Bone marrow (tissue), 2 donors: ENCODE measurements at regions not wholly inside any gene's neighbourhood (a gene's known extent, or its start where the extent isn't known, plus 50 kb on each side); places are given as distances from the start of the nearest gene placed in this dataset.

Experiments used
- DNase-seq, 2 donors: peaks; one replicate each; lab custom pipeline; 2025; lab: John Stamatoyannopoulos, UW

DNA sequence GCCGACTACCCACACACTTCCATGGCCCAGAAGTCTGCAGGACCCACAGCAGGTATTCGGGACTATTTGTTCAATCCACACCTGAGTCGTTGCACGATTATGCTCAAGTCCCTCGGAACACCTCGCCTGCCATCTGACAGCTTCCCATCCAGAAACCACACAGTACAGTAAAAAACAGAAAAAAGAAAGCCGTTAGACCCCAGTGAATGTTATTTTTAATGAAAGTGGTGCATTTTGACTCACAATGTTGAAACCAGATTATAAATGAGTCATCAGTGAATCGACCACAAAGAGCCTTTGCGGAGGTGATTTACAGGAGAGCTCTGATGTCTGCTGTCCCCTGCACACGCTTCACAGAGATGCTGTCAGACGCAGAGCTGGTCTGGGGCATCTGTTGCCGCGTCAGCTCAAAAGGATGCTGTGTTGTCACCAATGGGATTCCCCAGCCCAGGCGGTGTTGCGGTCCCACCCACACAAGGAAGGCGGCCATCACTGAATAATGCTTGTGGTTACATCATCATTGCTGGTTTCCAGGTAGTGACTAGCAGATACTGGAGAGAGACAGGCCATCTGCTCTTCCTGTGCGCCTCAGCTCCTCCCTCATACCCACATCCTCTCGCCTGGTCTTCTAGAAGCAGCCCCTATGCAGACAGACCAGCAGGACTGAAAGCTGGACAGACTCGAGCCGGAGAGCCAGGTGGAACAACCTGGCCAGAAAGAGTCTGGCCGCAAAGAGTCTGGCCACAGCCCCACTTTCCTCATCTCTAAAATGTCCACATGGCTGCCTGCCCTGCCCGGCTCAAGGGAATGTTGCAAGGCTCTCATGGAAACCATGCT is 116.8 kb downstream of the TOMM20 start:
- peak; percentile 81 to 98 for DNase-seq

DNA sequence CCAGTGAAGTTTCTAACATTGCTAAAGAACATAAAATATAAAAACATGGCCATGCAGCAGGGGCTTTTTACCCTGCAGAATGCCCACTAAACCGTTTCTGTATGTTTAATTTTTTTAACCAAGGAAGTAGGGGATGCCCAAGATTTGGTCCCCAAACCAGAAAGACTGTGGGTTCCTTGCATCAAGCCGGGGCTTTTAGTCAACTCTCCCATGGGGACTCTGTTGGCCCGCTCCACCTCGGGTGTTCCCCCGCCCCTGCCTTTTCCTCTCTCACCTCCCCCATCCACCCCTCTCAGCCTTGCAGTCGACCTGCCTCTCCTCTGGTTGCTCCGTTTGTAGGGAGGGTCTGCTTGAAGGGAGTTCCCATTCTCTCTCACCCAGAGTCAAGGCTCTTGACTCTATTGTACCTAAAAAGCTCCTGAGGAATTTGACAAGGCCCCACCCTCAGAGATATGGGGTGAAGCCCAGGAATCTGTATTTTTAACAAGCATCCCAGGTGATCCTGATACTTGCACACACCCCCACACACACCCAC is 117.5 kb downstream of the TOMM20 start:
- DNase-seq = no peak

DNA sequence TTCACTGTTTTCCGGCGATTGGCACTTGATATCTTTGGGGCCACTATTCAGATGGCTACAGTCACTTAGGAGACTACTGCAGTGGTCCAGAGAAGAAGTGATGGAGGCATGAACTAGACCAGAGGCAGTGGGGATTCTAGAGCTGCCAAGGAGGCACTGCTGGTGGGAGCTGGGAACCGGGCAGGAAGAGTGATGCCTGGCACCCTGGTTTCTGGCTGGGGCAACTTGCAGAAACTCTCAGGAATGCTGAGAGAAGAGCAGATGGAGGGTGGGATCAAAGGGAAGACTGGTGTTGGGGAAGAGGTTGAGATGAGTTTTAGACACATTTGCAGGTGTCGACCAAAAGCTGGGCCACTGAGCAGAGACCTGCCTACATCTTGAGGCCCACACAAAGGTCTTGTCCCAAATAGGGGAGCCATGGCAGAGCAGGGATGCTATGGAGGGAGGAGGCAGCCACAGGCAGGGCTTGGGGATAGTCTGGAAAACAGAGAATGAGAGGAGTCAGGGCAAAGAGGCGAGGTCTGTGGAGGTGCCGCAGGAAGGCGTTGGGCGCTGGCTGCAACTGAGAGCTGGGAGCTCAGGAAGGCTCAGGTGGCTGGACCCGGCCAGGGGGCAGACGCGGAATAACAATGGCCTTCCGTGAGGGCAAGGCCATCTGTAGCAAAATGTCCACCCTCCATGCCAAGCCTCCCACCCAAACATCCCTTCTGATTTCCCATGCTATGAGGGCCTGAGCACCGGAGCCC is 118.9 kb downstream of the TOMM20 start:
- no peak for DNase-seq

DNA sequence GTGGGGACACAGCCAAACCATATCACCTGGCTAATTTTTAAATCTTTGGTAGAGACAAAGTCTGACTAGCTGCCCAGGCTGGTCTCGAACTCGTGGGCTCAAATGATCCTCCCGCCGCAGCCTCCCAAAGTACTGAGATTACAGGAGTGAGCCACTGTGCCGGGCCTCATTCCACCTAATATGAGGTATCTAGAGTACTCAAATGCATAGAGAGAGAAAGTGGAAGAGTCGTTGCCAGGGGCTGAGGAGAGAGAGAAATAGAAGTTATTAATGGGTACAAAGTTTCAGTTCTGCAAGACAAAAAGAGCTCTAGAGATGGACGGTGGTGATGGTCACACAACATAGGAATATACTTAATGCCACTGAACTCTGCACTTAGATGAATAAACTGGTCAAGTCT is 119.6 kb downstream of the TOMM20 start:
- no peak for DNase-seq

DNA sequence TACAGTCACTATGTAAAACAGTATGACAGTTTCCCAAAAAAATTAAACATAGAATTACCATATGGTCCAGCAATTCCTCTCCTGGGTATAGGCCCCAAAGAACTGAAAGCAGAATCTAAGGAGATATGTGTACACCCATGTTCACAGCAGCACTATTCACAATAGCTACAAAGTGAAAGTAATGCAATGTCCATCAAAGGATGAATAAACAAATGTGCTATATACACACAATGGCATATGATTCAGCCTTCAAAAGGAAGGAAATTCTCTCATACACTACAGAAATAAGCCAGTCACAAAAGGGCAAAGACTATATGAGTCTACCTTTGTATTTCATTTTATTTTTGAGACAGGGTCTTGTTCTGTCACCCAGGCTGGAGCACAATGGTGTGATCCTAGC is 120.4 kb downstream of the TOMM20 start:
- DNase-seq = peak in 1 of 2 donors; percentile 58

DNA sequence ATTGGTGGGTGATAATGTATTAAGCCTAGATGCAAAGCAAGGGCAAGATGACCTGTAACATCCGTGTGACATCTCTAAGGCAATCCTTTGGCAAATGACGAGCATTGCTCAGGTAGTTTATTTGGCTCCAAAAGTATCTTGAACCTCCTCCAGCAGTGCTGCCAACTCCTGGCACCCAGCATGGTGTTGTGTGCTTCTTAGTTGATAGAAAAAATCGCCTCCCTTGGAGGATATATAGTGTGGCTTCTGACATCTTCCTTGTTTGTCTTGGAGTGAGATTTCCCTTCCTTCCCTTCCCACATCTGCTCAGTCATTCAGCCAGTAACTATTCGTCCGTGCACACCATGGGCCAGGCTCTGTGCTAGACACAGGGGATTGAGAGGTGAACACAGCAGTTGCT is 121.8 kb downstream of the TOMM20 start:
- no peak for DNase-seq

DNA sequence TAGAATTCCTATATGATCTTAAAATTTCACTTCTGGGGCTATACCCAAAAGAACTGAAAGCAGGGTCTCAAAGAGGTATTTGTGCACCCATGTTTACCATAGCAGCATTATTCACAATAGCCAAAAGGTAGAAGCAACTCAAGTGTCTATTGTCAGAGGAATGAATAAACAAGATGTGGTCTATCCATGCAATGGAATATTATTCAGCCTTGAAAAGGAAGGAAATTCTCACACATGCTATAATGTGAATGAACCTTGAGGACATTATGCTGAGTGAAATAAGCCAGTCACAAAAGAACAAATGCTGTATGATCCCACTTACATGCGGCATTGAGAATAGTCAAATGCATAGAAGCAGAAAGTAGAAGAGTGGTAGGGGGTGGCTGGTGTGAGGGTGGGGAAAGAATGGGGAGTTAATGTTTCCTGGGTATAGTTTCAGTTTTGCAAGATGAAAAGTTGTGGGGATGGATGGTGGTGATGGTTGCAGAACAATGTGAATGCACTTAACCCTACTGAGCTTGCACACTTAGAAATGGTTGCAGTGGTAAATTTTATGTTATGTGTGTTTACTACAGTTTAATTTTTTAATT is 122.4 kb downstream of the TOMM20 start:
- peak in 1 of 2 donors; percentile 65 for DNase-seq

DNA sequence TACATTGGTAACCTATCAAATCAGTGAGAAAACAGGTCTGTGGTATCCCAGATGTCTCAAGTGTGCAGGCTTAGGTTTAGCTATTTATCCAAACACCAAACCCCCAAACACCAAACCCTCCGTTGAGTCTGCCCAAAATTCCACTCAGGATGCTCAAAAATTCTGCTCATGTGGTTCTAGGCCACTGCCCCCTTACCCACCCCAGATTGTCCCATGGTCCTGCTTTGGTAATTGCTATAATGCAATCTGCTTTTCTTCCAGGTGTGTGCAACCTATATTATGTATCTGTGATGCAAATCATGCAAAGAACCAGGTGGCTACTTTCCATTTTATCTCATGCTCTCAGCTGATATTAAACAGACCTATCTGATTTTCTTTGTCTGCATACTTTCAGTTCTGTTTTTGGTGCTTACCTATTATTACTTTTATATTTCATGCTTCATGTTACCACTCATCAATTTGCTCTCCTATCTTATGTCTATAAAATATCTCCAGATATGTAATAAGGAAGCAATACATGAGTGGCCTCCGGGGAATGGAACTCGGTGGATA is 123.7 kb downstream of the TOMM20 start:
- DNase-seq = no peak

DNA sequence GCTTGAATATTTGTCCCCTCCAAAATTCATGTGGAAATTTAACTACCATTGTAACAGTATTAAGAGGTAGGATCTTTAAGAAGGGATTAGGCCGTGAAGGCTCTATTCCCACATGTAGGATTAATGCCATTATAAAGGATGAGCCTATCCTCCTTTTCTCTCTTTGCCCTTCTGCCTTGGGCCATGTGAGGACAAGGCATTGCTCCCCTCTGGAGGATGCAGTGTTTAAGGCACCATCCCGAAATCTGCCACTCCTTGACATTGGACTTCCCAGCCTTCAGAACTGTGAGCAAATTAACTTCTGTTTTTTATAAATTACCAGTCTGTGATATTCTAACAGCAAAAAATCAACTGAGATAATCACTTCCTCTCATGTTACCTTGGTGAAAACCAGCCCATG is 124.4 kb downstream of the TOMM20 start:
- no peak for DNase-seq

DNA sequence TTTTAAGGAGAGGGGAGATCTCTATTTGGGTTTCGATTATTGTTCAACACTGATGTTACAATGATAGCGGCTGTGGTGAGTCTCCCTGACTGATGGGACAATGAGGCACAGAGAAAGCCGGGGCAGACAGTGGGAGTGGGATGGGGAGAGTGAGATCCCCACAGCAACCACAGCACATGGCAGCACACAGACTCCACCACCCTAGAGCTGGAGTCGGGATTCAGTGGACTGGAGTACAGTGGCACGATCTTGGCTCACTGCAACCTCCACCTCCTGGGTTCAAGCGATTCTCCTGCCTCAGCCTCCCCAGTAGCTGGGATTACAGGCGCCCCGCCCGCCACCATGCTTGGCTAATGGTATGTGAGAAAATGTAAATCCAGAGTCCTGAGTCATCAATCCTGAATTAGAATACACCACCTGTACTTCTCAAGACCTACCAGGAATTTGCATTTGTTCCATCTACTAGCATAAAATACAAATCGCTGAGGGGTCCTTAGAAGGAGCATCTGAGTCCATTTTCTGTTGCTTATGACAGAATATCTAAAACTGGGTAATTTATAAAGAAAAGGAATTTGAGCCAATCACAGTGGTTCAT is 125.8 kb downstream of the TOMM20 start:
- DNase-seq = no peak

DNA sequence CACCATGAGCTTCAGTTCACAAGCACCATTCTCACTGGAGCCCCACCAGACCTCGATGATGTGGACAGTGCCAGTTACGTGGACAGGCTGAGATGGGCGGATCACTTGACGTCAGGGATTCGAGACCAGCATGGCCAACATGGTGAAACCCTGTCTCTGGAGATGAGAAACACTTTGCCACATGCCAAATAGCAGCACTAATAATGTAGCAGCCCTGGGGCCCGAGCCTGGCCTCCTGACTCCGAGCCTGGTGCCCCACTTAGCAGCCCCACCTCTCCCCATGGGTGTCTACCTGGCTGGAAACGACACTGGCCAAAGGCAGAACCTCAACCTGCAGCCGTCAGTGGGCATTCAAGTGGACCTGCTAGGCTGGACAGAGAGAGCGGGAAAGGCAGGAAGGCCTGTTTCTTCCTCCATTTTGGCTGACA is 129.1 kb downstream of the TOMM20 start:
- DNase-seq = no peak

DNA sequence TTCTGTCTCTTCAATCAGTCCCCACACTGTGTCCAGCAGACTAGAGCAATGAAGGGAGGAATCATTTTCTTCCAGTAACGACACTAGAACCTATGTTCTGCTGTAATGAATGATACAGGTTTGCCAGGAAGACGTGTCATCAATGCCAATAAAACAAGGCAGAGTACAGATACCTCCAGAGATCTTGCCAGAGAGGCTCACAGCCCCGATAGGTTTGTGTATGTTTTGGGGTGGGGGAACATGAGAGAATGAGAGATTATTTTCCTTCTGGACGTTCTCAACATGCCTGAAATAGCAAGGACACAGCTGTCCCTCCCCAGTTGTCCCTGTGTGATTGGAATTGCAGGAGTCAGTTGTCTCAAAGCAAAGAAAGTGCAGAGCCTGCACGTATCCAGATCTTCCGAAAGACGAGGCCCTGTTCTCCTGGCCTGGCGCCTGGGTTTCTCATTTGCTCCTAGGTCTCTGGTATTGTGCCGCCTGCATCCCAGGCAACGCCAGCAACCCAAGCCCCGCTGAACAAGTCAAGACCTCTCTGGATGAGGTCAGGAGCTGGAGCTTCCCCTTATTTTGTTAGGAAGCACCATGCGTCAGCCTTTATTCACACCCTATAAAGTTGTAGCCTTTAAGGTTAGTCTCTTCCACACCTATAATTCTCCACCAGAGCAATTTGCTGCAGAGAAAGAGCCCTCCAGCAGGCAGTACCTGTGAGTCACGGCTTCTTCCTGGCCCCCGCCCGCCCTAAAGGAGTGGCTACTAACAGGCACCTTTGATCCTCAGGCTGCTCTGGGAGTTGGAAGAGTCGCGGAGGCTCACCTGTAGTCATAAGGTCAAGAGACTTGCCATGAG is 130.5 kb downstream of the TOMM20 start:
- no peak for DNase-seq

DNA sequence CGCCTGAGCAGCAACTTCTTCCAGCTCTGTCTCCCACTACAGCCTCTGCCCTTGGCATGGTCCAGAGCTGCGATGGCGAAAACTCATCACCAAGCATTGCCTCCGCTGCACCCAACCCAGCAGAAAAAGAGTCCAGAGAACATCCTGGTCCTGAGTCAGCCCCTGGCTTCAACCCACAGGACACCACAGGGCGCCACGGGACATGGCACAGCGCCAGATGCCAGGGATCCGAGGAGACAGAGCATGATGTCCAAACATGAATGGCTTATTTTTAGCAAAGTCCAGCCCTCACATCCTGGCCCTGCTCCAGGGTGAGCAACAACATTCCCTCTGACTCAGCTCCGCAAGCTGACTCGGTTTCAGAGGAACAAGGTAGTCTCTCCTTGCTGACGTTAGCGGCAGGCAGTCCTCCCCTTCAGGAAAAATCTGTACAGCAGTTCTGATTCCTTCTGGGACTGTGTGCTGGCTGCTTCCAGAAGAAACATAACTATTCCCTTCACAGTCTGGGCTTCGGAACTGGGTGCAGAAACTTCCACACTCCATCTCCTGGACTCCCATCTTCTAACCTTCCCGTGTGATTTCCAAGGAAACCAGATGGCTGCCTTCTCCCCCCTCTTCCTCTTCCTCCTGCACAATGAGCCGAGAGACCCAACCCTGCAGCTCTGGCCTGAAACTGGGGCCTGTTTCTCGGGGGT is 131.3 kb downstream of the TOMM20 start:
- DNase-seq = no peak

DNA sequence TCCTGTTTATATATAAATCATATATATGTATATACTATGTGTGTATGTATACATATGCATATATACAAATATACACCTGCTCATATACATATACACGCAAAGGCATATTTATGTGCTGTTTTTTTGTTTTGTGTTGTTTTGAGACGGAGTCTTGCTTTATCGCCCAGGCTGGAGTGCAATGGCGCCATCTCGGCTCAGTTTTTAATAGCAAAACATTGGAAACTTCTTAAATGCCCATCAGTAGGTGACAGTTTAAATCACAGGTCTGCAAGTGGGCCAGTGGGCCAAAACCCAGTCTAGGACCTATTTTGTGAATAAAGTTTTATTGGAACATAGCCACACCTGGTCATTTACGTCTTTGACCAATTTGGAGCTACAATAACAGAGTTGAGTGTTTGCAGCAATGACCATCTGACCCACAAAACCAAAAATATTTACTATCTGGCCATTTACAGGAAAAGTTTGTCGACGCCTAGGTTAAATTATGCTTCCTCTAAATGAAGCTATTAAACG is 132.3 kb downstream of the TOMM20 start:
- no peak for DNase-seq

DNA sequence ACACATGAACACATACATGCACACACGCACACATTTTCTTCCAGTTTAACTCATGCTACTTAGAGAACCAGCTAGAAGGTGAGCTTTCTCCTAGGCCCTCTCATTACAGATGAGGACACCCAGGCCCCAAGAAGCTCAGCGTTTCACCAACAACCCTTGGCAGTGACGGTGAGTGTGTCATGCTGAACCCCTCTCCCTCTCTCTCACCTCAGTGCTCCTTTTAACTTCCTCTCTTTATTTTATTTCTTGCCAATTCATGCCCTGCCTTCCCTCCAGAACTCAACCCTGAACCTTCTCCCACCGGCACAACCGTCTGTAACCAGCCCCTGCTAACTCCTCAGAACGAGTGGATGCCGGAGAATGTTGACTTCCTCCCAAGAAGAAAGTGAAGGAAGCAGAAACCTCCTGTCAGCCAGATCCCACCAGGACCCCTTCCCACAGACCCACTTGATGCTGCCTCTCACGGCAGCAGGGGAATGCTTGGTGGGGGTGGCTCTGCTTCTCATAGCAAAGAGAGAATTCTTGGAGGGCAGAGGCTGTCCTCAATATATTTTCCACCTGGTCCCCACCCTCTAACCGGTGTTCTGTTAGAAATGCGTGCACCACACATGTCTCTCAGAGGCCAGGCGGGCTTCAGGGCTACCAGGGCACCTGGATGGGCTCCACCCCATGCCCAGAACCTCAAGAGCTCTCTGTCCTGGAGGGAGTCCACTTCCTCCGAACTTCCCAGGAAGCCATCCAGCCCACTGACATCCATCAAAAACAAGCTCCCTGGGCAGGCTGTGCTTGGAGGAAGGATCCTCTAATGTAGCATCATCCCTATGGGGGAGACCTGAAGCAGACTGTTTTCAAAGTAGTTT is 134.0 kb downstream of the TOMM20 start:
- DNase-seq = peak in 1 of 2 donors; percentile 79

DNA sequence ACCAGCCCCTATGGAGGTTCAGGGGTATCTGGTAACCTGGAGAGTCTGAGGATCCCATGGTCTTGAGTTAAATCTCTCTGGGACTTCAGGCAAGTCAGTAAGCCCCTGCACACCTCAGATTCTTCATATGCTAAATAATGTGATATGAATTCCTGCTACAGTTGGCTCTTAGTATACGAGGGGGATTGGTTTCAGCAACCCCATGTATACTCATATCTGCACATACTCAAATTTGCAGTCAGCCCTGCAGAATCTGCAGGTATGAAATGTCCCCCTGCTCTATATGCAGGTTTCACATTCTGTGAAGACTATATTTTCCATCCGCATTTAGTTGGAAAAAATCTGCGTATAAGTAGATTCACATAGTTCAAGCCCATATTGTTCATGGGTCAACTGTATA is 136.6 kb downstream of the TOMM20 start:
- DNase-seq = no peak

DNA sequence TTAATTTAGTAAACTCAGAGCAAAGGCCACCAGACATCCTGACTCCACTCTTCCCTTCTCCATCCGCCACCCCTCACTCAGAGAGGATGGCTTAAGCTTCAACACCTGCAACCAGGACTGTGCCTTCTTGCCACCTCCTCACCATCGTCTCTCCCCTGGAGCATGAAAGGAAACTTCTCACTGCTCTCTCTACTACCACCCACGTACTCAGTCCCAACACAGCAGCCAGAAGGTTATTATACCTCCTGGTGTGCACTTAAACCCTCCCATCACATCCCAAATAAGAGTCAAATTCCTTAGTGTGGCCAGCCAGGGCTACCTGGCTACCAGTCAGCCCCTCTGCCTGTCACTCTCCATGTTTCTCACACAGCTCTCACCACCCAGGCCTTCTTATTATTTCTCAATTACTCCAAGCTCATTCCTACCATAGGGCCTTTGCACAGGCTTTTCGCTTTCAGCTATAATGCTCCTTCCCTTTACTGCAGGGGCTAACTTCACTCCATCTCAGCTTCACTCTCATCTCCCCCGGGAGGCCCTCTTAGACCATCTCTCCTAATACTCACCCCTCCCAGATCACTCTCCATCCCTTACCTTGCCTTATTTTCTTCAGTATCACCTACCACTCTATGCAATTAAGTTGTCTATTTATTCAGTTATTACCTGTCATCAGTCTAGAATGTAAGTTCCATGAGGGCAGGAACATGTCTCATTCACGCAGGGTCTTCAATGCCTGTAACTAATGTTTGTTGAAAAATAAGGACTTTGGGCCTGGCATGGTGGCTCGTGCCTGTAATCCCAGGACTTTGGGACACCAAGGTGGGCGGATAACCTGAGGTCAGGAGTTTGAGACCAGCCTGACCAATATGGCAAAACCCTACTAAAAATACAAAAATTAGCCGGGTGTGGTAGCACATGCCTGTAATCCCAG is 137.5 kb downstream of the TOMM20 start:
- DNase-seq = no peak

DNA sequence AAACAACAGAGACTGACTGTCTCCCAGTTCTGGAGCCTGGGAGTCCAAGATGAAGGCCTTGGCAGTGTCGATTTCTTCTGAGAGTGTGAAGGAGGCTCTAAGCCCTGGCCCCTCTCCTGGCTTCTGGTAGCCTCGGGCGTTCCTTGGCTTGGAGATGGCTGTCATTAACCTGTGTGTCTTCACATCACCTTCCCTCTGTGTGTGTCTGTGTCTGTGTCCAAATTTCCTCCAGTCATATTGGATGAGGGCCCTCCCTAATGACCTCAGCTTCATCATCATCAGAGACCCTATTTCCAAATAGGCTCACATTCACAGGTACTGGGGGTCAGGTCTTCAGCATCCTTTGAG is 138.3 kb downstream of the TOMM20 start:
- DNase-seq = no peak
